ENCODE measurements at regions not wholly inside any gene's neighbourhood (a gene's known extent, or its start where the extent isn't known, plus 50 kb on each side); places are given as distances from the start of the nearest gene placed in this dataset.

- no peak for DNase-seq
- H3K9me3 ChIP-seq: no peaks in the 10 kb centered on the region
- 93 to 94% (median 93%) methylated on average over 46 of the region's 46 CpGs for WGBS, 3 donors
Measured at GRCh38 chr22:48750826-48751440, 1076.7 kb downstream of the BRD1 start.

GRCh38 chr22:48750282-48750681 lies 1077.4 kb downstream of the BRD1 start:
- 92 to 93% (median 93%) methylated on average over 20 to 27 of the region's 27 CpGs for WGBS, 3 donors
- intact Hi-C loops (cut with DNase I): no loop called here
- ATAC-seq: no peak
- H3K27me3 ChIP-seq (ENCODE audit: insufficient read depth in 3 of 3, low read length in 2 of 3): no peaks in the 10 kb centered on the region
- no peak overlapping the region for H3K27ac ChIP-seq
- no peaks in the 10 kb centered on the region for H3K9me3 ChIP-seq
- no peaks in the 10 kb centered on the region for H3K4me1 ChIP-seq
- no peak overlapping the region for H3K4me3 ChIP-seq
- no peak for DNase-seq
- TF ChIP-seq CTCF (IDR thresholded peaks at IDR 0.05): no peak
- no peaks in the 10 kb centered on the region for H3K36me3 ChIP-seq (ENCODE audit: insufficient read depth in 1 of 2, low read depth in 1 of 2)

More at GRCh38 chr22:48750826-48751440, 1076.7 kb downstream of the BRD1 start:
- Histone ChIP-seq H3K27me3 (ENCODE audit: insufficient read depth in 3 of 3, low read length in 2 of 3) (no peaks in the 10 kb centered on the region), H3K36me3 (ENCODE audit: insufficient read depth in 1 of 2, low read depth in 1 of 2) (no peaks in the 10 kb centered on the region), H3K4me3 (no peak overlapping the region), H3K27ac (no peak overlapping the region), H3K4me1 (no peaks in the 10 kb centered on the region)
- intact Hi-C loops (cut with DNase I): no loop called here
- no peak for ATAC-seq
- TF ChIP-seq CTCF (IDR thresholded peaks at IDR 0.05): no peak

- no peaks in the 10 kb centered on the region for H3K4me1 ChIP-seq
- ATAC-seq (no peak), DNase-seq (no peak)
- H3K36me3 ChIP-seq (ENCODE audit: insufficient read depth in 1 of 2, low read depth in 1 of 2): no peaks in the 10 kb centered on the region
- no peak for TF ChIP-seq CTCF (IDR thresholded peaks at IDR 0.05)
- intact Hi-C loops (cut with DNase I): no loop called here
- no peaks in the 10 kb centered on the region for H3K27me3 ChIP-seq (ENCODE audit: insufficient read depth in 3 of 3, low read length in 2 of 3)
- H3K9me3 ChIP-seq: no peaks in the 10 kb centered on the region
- no peak overlapping the region for H3K4me3 ChIP-seq
- WGBS, 3 donors: 74 to 83% (median 76%) methylated on average over 32 to 37 of the region's 37 CpGs
- no peak overlapping the region for H3K27ac ChIP-seq
Measured at GRCh38 chr22:48749555-48750227, 1078.0 kb downstream of the BRD1 start.

GRCh38 chr22:48748860-48749554 lies 1078.7 kb downstream of the BRD1 start:
- no peaks in the 10 kb centered on the region for H3K36me3 ChIP-seq (ENCODE audit: insufficient read depth in 1 of 2, low read depth in 1 of 2)
- ATAC-seq: no peak
- H3K4me1 ChIP-seq: no peaks in the 10 kb centered on the region
- H3K27ac ChIP-seq: no peak overlapping the region
- 83 to 86% (median 85%) methylated on average over 14 of the region's 14 CpGs for WGBS, 3 donors
- H3K4me3 ChIP-seq: no peak overlapping the region
- H3K9me3 ChIP-seq: no peaks in the 10 kb centered on the region
- intact Hi-C loops (cut with DNase I): no loop called here
- no peak for DNase-seq
- no peak for TF ChIP-seq CTCF (IDR thresholded peaks at IDR 0.05)
- H3K27me3 ChIP-seq (ENCODE audit: insufficient read depth in 3 of 3, low read length in 2 of 3): no peaks in the 10 kb centered on the region

All from psoas muscle (tissue), 7 donors.